ENCODE measurements at regions not wholly inside any gene's neighbourhood (a gene's known extent, or its start where the extent isn't known, plus 50 kb on each side); places are given as distances from the start of the nearest gene placed in this dataset.

DNA sequence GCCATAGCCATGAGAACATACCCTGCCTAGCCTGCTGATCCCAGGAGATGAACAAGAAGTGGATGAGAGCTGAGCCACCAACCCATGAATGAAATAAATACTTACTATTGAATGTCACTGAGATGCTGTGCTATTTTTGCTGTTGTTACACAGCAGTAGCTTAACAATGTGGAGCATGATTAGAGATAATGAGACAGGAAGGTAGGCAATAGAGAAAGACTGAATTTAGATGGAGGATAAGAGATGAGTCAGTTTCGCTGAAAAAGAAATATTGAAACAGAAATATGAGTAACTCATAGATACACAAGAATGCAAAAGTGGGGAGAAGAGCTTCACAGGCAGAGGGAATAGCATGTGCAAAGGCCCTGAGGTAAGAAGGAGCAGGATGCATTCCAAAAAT is 94.9 kb upstream of the TOP1 start:
- H3K36me3 ChIP-seq (ENCODE audit: control insufficient read depth in 3 of 3, insufficient read depth in 3 of 3, low read length in 3 of 3) = no peaks in the 10 kb centered on the region
- no peaks in the 10 kb centered on the region for H3K4me1 ChIP-seq (ENCODE audit: control insufficient read depth in 3 of 3, insufficient read depth in 3 of 3, low read length in 3 of 3)
- H3K27ac ChIP-seq (ENCODE audit: low read depth, low read length) = no peak overlapping the region
- H3K9ac ChIP-seq (ENCODE audit: low read depth in 1 of 3, low read length in 3 of 3) = no peak overlapping the region
- peaks cover 0 to 9% (median 4%) of the 10 kb centered on the region in 3 donors for H3K27me3 ChIP-seq (ENCODE audit: control insufficient read depth in 3 of 3, insufficient read depth in 3 of 3, low read length in 3 of 3)
- H3K9me3 ChIP-seq (ENCODE audit: control insufficient read depth in 3 of 3, low read length in 3 of 3) = no peaks in the 10 kb centered on the region
- H3K4me3 ChIP-seq (ENCODE audit: low read length in 3 of 3) = no peak overlapping the region

DNA sequence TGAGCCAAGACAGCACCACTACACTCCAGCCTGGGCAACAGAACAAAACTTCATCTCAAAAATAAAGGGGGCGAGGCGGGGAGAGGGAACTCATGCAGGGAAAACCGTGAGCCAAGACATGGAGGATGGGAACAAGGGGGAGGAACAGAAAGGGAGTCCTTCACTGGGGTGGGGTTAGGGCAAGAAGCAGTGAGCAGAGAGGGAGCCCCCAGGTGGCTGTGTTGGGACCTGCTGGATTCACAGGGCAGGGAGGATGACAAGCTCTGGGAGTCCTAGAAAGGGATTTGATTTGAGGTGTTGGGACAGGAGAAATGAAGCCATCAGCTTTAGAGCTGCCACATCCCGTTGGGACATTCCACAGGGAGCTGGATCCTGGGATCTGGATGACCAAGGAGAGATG is 90.6 kb upstream of the TOP1 start:
- H3K9me3 ChIP-seq (ENCODE audit: control insufficient read depth in 3 of 3, low read length in 3 of 3) = no peaks in the 10 kb centered on the region
- H3K4me1 ChIP-seq (ENCODE audit: control insufficient read depth in 3 of 3, insufficient read depth in 3 of 3, low read length in 3 of 3) = no peaks in the 10 kb centered on the region
- no peaks in the 10 kb centered on the region for H3K36me3 ChIP-seq (ENCODE audit: control insufficient read depth in 3 of 3, insufficient read depth in 3 of 3, low read length in 3 of 3)
- no peaks in the 10 kb centered on the region for H3K27me3 ChIP-seq (ENCODE audit: control insufficient read depth in 3 of 3, insufficient read depth in 3 of 3, low read length in 3 of 3)
- H3K27ac ChIP-seq (ENCODE audit: low read depth, low read length) = no peak overlapping the region
- H3K9ac ChIP-seq (ENCODE audit: low read depth in 1 of 3, low read length in 3 of 3) = no peak overlapping the region
- H3K4me3 ChIP-seq (ENCODE audit: low read length in 3 of 3) = no peak overlapping the region

DNA sequence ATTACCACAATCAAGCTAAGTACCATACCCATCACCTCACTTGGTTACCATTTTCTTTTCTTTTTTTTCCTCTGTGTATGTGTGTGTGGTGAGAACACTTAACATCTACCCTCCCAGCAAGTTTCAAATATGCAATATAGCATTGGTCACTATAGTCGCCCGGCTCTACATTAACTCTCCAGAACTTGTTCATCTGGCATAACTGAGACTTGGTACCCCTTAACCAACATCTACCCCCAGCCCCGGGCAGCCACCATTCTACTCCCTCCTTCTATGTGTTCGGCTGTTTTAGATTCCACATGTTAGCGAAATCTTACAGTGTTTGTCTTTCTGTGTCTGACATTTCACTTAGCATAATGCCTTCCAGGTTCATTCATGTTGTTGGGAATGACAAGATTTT is 89.0 kb upstream of the TOP1 start:
- H3K27me3 ChIP-seq (ENCODE audit: control insufficient read depth in 3 of 3, insufficient read depth in 3 of 3, low read length in 3 of 3) = no peaks in the 10 kb centered on the region
- H3K9me3 ChIP-seq (ENCODE audit: control insufficient read depth in 3 of 3, low read length in 3 of 3) = no peaks in the 10 kb centered on the region
- H3K36me3 ChIP-seq (ENCODE audit: control insufficient read depth in 3 of 3, insufficient read depth in 3 of 3, low read length in 3 of 3) = no peaks in the 10 kb centered on the region
- H3K4me1 ChIP-seq (ENCODE audit: control insufficient read depth in 3 of 3, insufficient read depth in 3 of 3, low read length in 3 of 3) = no peaks in the 10 kb centered on the region
- no peak overlapping the region for H3K9ac ChIP-seq (ENCODE audit: low read depth in 1 of 3, low read length in 3 of 3)
- no peak overlapping the region for H3K27ac ChIP-seq (ENCODE audit: low read depth, low read length)
- H3K4me3 ChIP-seq (ENCODE audit: low read length in 3 of 3) = no peak overlapping the region

DNA sequence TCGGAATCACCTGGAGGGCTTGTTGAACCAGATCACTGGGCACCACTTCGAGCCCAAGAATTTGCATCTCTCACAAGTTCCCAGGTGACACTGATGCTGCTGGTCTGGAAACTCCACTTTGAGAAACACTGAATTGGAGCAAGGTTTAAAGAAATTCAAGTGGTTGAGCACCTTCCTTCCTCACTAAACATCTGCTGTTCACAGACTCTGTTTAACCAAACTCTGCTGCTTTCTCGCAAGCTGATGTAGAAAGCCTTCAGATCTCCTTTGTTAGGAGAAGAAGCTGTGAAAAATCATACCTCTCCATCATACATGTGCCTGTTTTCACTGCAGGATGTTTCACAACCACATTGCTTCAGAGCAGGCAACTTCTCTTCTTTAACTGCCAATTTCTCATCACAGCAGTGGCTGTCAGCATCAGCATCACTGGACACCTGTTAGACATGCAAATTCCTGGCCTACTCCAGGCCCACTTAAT is 87.5 kb upstream of the TOP1 start:
- Histone ChIP-seq H3K4me3 (ENCODE audit: low read length in 3 of 3) (no peak overlapping the region), H3K4me1 (ENCODE audit: control insufficient read depth in 3 of 3, insufficient read depth in 3 of 3, low read length in 3 of 3) (no peaks in the 10 kb centered on the region), H3K36me3 (ENCODE audit: control insufficient read depth in 3 of 3, insufficient read depth in 3 of 3, low read length in 3 of 3) (no peaks in the 10 kb centered on the region), H3K9ac (ENCODE audit: low read depth in 1 of 3, low read length in 3 of 3) (no peak overlapping the region), H3K27me3 (ENCODE audit: control insufficient read depth in 3 of 3, insufficient read depth in 3 of 3, low read length in 3 of 3) (no peaks in the 10 kb centered on the region), H3K9me3 (ENCODE audit: control insufficient read depth in 3 of 3, low read length in 3 of 3) (no peaks in the 10 kb centered on the region), H3K27ac (ENCODE audit: low read depth, low read length) (no peak overlapping the region)

DNA sequence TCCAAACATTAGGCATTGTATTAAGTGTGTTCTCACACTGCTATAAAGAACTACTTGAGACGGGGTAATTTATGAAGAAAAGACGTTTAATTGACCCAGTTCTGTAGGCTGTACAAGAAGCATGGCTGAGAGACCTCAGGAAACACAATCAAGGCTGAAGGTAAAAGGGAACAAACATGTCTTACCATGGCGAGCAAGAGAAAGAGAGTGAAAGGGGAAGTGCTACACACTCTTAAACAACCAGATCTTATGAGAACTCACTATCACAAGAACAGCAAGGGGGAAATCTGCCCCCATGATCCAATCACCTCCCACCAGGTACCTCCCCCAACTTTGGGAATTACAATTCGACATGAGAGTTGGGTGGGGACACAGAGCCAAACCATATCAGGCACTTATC is 86.6 kb upstream of the TOP1 start:
- Histone ChIP-seq H3K4me1 (ENCODE audit: control insufficient read depth in 3 of 3, insufficient read depth in 3 of 3, low read length in 3 of 3) (no peaks in the 10 kb centered on the region), H3K27me3 (ENCODE audit: control insufficient read depth in 3 of 3, insufficient read depth in 3 of 3, low read length in 3 of 3) (no peaks in the 10 kb centered on the region), H3K9me3 (ENCODE audit: control insufficient read depth in 3 of 3, low read length in 3 of 3) (no peaks in the 10 kb centered on the region), H3K4me3 (ENCODE audit: low read length in 3 of 3) (no peak overlapping the region), H3K36me3 (ENCODE audit: control insufficient read depth in 3 of 3, insufficient read depth in 3 of 3, low read length in 3 of 3) (no peaks in the 10 kb centered on the region), H3K9ac (ENCODE audit: low read depth in 1 of 3, low read length in 3 of 3) (no peak overlapping the region), H3K27ac (ENCODE audit: low read depth, low read length) (no peak overlapping the region)

DNA sequence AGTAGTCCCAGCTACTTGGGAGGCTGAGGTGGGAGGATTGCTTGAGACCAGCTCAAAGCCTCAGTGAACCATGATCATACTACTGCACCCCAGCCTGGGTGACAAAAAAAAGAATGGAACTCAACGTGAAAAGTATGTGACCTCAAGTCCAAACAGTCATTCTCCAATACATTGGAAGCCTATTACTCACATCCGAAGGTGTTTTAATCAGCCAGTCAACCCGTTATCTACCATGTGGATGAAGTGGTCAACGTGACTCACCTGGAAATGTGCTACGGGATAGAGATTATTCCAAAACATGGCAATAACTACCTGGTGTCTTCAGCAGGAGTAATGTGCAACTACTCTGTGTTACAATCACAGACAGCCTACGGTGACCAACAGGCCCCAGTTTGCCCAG is 85.8 kb upstream of the TOP1 start:
- Histone ChIP-seq H3K27me3 (ENCODE audit: control insufficient read depth in 3 of 3, insufficient read depth in 3 of 3, low read length in 3 of 3) (no peaks in the 10 kb centered on the region), H3K27ac (ENCODE audit: low read depth, low read length) (no peak overlapping the region), H3K36me3 (ENCODE audit: control insufficient read depth in 3 of 3, insufficient read depth in 3 of 3, low read length in 3 of 3) (no peaks in the 10 kb centered on the region), H3K4me1 (ENCODE audit: control insufficient read depth in 3 of 3, insufficient read depth in 3 of 3, low read length in 3 of 3) (no peaks in the 10 kb centered on the region), H3K4me3 (ENCODE audit: low read length in 3 of 3) (no peak overlapping the region), H3K9me3 (ENCODE audit: control insufficient read depth in 3 of 3, low read length in 3 of 3) (no peaks in the 10 kb centered on the region), H3K9ac (ENCODE audit: low read depth in 1 of 3, low read length in 3 of 3) (no peak overlapping the region)

DNA sequence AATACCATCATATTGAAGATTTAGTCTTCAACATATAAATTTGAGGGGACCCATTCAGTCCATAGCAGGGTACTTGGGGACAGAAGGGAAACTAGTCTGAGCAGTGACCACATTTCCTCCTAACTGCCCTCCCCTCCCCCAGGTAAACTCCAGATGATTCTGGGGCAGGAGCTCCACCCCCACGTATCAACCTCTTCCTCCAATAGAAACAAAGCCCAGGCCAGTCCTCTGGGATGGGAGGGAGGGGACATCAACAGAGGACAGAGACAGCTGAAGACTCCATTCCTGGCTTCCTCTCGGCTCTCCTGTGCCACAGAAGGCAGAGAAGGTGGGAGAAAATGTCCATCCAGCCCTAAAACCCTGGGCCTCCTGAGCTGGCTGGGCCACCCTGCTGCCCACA is 85.0 kb upstream of the TOP1 start:
- H3K27me3 ChIP-seq (ENCODE audit: control insufficient read depth in 3 of 3, insufficient read depth in 3 of 3, low read length in 3 of 3) = peaks cover 0 to 2% (median 0%) of the 10 kb centered on the region in 3 donors
- H3K9ac ChIP-seq (ENCODE audit: low read depth in 1 of 3, low read length in 3 of 3) = no peak overlapping the region
- no peak overlapping the region for H3K4me3 ChIP-seq (ENCODE audit: low read length in 3 of 3)
- no peak overlapping the region for H3K27ac ChIP-seq (ENCODE audit: low read depth, low read length)
- H3K9me3 ChIP-seq (ENCODE audit: control insufficient read depth in 3 of 3, low read length in 3 of 3) = no peaks in the 10 kb centered on the region
- no peaks in the 10 kb centered on the region for H3K36me3 ChIP-seq (ENCODE audit: control insufficient read depth in 3 of 3, insufficient read depth in 3 of 3, low read length in 3 of 3)
- H3K4me1 ChIP-seq (ENCODE audit: control insufficient read depth in 3 of 3, insufficient read depth in 3 of 3, low read length in 3 of 3) = no peaks in the 10 kb centered on the region

DNA sequence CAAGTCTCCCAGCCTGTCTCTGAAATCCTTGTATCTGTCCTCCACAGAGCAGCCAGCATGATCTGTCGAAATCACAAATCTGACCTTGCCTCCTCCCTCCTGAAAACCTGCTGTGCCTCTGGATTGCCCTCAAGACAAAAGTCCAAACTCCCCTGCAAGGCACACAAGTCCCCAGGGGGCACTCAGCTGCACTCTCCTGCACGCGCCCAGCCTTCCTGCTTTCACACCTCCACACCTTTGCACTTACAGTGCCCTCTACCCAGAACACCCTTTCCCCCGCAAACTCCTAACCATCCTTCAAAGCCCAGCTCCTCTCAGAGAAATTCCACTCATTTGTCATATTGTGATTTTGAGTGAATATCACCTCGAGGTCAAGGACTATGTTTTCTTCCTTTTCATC is 83.4 kb upstream of the TOP1 start:
- peaks cover 3 to 8% (median 6%) of the 10 kb centered on the region in 3 donors for H3K27me3 ChIP-seq (ENCODE audit: control insufficient read depth in 3 of 3, insufficient read depth in 3 of 3, low read length in 3 of 3)
- no peak overlapping the region for H3K9ac ChIP-seq (ENCODE audit: low read depth in 1 of 3, low read length in 3 of 3)
- H3K9me3 ChIP-seq (ENCODE audit: control insufficient read depth in 3 of 3, low read length in 3 of 3) = no peaks in the 10 kb centered on the region
- H3K4me3 ChIP-seq (ENCODE audit: low read length in 3 of 3) = no peak overlapping the region
- H3K4me1 ChIP-seq (ENCODE audit: control insufficient read depth in 3 of 3, insufficient read depth in 3 of 3, low read length in 3 of 3) = no peaks in the 10 kb centered on the region
- H3K27ac ChIP-seq (ENCODE audit: low read depth, low read length) = no peak overlapping the region
- H3K36me3 ChIP-seq (ENCODE audit: control insufficient read depth in 3 of 3, insufficient read depth in 3 of 3, low read length in 3 of 3) = no peaks in the 10 kb centered on the region

DNA sequence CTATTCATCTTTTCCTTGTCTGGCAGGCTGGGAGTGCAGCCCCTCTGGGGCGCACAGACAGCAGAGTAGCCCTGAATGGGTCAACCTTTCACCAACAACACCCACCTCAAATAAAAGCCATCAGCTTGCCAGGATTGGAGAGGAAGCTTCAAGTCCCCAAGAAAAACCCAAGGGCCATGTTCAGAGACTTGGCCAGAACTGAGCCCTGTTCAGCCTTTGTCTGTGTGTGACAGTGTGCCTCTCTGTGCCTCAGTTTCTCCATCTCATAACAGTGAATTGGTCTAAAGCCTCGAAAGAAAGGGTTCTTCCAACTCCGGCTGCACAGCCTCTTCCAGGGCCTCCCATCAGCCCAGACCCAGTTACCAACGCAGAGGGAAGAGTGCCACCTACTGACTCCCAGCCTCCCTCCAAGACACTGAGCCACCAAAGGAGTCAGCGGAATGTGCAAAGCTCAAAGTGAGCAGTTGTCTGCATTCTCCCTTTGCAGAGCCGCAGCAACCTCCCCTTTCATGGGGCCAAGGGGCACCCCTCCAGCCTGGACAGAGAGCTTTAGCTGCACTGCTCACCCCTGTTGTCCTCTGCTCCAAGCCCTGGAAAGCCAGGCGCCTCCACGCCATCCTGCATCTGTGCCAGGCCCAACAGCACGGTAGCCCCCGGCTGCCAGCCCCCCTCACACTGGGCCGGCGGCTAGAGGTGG is 82.7 kb upstream of the TOP1 start:
- no peaks in the 10 kb centered on the region for H3K9me3 ChIP-seq (ENCODE audit: control insufficient read depth in 3 of 3, low read length in 3 of 3)
- H3K9ac ChIP-seq (ENCODE audit: low read depth in 1 of 3, low read length in 3 of 3) = no peak overlapping the region
- no peaks in the 10 kb centered on the region for H3K36me3 ChIP-seq (ENCODE audit: control insufficient read depth in 3 of 3, insufficient read depth in 3 of 3, low read length in 3 of 3)
- H3K4me3 ChIP-seq (ENCODE audit: low read length in 3 of 3) = no peak overlapping the region
- H3K27me3 ChIP-seq (ENCODE audit: control insufficient read depth in 3 of 3, insufficient read depth in 3 of 3, low read length in 3 of 3) = peaks cover 3 to 13% (median 6%) of the 10 kb centered on the region in 3 donors
- no peaks in the 10 kb centered on the region for H3K4me1 ChIP-seq (ENCODE audit: control insufficient read depth in 3 of 3, insufficient read depth in 3 of 3, low read length in 3 of 3)
- no peak overlapping the region for H3K27ac ChIP-seq (ENCODE audit: low read depth, low read length)

DNA sequence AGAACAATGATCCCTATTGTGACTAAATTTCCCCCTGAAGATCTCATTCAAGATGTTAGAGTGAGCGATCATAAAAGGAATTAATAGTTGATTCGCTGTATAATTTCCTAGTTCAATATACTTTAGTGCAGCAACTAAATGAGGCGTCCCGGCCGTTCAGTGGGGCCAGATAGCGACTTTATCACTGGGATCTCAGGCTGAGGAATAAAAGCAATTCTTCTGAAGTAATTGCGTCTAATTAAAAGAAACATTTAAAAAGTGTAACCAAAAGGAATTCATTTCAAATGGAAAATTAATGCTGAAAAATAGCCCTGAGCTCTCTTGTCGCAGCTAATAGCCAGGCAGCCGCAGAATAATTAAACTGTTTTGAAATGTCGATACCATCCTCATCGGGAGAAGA is 82.2 kb upstream of the TOP1 start:
- Histone ChIP-seq H3K27me3 (ENCODE audit: control insufficient read depth in 3 of 3, insufficient read depth in 3 of 3, low read length in 3 of 3) (peaks cover 3 to 13% (median 6%) of the 10 kb centered on the region in 3 donors), H3K36me3 (ENCODE audit: control insufficient read depth in 3 of 3, insufficient read depth in 3 of 3, low read length in 3 of 3) (no peaks in the 10 kb centered on the region), H3K9ac (ENCODE audit: low read depth in 1 of 3, low read length in 3 of 3) (no peak overlapping the region), H3K9me3 (ENCODE audit: control insufficient read depth in 3 of 3, low read length in 3 of 3) (no peaks in the 10 kb centered on the region), H3K4me3 (ENCODE audit: low read length in 3 of 3) (no peak overlapping the region), H3K4me1 (ENCODE audit: control insufficient read depth in 3 of 3, insufficient read depth in 3 of 3, low read length in 3 of 3) (no peaks in the 10 kb centered on the region), H3K27ac (ENCODE audit: low read depth, low read length) (no peak overlapping the region)
